Stimulated activated CD4-positive, alpha-beta T cell treated with anti-CD3 and anti-CD28 coated beads, Interleukin-1b, Interleukin-23, amount 100 ng/mL, for 48 hours (primary cell): ENCODE measurements at regions not wholly inside any gene's neighbourhood (a gene's known extent, or its start where the extent isn't known, plus 50 kb on each side); places are given as distances from the start of the nearest gene placed in this dataset.
"Not testable (repeated sequence)": the region's sequence is repeated elsewhere in the genome, so short reads cannot be mapped to it uniquely, and the experiment has no call there.

Source experiments
- DNase-seq: peaks from one replicate; pipeline ENCODE4 v3.0.0-alpha.2; 2020

GRCh38 chr14:99006276-99006675, 265.7 kb downstream of the BCL11B start:
- DNase-seq, result no peak

- no peak for DNase-seq
These were observed 264.2 kb downstream of the BCL11B start for GRCh38 chr14:99007795-99008194.

- DNase-seq, result no peak
These were observed 262.1 kb downstream of the BCL11B start for GRCh38 chr14:99009871-99010270.

GRCh38 chr14:99011385-99011784, 260.6 kb downstream of the BCL11B start:
- DNase-seq, result no peak

- DNase-seq, result no peak
These were observed 259.3 kb downstream of the BCL11B start for GRCh38 chr14:99012703-99013102.

- DNase-seq, result no peak
These were observed 256.2 kb downstream of the BCL11B start for GRCh38 chr14:99015833-99016232.

- no peak for DNase-seq
These were observed 248.6 kb downstream of the BCL11B start for GRCh38 chr14:99023371-99023770.

GRCh38 chr14:99024926-99025325, 247.1 kb downstream of the BCL11B start:
- no peak for DNase-seq

GRCh38 chr14:99025418-99025817, 246.6 kb downstream of the BCL11B start:
- no peak for DNase-seq

GRCh38 chr14:99026471-99026870, 245.5 kb downstream of the BCL11B start:
- DNase-seq, result peak; percentile 48

- no peak for DNase-seq
These were observed 244.0 kb downstream of the BCL11B start for GRCh38 chr14:99028041-99028440.

- no peak for DNase-seq
These were observed 243.5 kb downstream of the BCL11B start for GRCh38 chr14:99028521-99028920.

- DNase-seq, result no peak
These were observed 242.7 kb downstream of the BCL11B start for GRCh38 chr14:99029145-99029915.

GRCh38 chr14:99029916-99030305, 242.1 kb downstream of the BCL11B start:
- DNase-seq, result no peak

GRCh38 chr14:99030454-99030853, 241.5 kb downstream of the BCL11B start:
- DNase-seq, result no peak

- no peak for DNase-seq
These were observed 239.2 kb downstream of the BCL11B start for GRCh38 chr14:99032759-99033158.

GRCh38 chr14:99033951-99034350, 238.0 kb downstream of the BCL11B start:
- DNase-seq, result no peak

- no peak for DNase-seq
These were observed 237.3 kb downstream of the BCL11B start for GRCh38 chr14:99034711-99035171.

- no peak for DNase-seq
These were observed 236.7 kb downstream of the BCL11B start for GRCh38 chr14:99035268-99035667.

GRCh38 chr14:99035712-99036610, 236.0 kb downstream of the BCL11B start:
- DNase-seq, result no peak

- DNase-seq, result no peak
These were observed 235.2 kb downstream of the BCL11B start for GRCh38 chr14:99036611-99037293.

- DNase-seq, result not testable (repeated sequence)
These were observed 234.7 kb downstream of the BCL11B start for GRCh38 chr14:99037326-99037725.

GRCh38 chr14:99037777-99038430, 234.1 kb downstream of the BCL11B start:
- no peak for DNase-seq
